Ovary (tissue), 7 donors: ENCODE measurements at regions not wholly inside any gene's neighbourhood (a gene's known extent, or its start where the extent isn't known, plus 50 kb on each side); places are given as distances from the start of the nearest gene placed in this dataset.

Experiments
- DNase-seq, 5 donors: peaks; one replicate each; pipeline ENCODE4 v3.0.0-alpha.2; 2019 to 2020
- H3K27ac ChIP-seq, 2 donors: fragments of 200-600 bp; one replicate each; pipeline versions ENCODE4 v1.5.1 to v1.8.0; 2019 to 2022
- H3K27me3 ChIP-seq: fragments of 200-600 bp; one replicate; pipeline ENCODE4 v1.8.0; 2022
- H3K36me3 ChIP-seq: fragments of 200-600 bp; sonication (generic); one replicate; pipeline ENCODE4 v1.5.1; 2019
- H3K4me1 ChIP-seq: one replicate; pipeline ENCODE4 v1.8.1; 2013; ENCODE audit warnings: mild to moderate bottlenecking, moderate library complexity; ENCODE audit not compliant: insufficient read depth
- H3K4me3 ChIP-seq: fragments of 200-600 bp; sonication (generic); one replicate; pipeline ENCODE4 v1.5.1; 2017
- H3K9me3 ChIP-seq, 2 donors: fragments of 200-600 bp in 1 of 2; sonication (generic) in 1 of 2; one replicate each; pipeline versions ENCODE4 v1.5.1 to v1.8.1; 2013 to 2019; ENCODE audit warnings: mild to moderate bottlenecking in 1 of 2, moderate library complexity in 1 of 2
- EP300 ChIP-seq: sonication (generic); formaldehyde crosslinking; IDR thresholded peaks from one replicate; pipeline ENCODE4 v1.6.1; 2017; ENCODE audit warnings: antibody characterized with exemption
- POLR2A ChIP-seq: fragments of 450-650 bp; IDR thresholded peaks from one replicate; pipeline ENCODE4 v1.6.1; 2017; ENCODE audit warnings: antibody characterized with exemption, mild to moderate bottlenecking, moderate library complexity
- WGBS, 3 donors: extraction: QIAGEN DNeasy Blood & Tissue Kit in 1 of 3; methylation state at CpG; one replicate each; pipeline versions ENCODE4 v1.1.5 to v1.1.7; 2013 to 2017; 5-methylcytosine and 5-hydroxymethylcytosine counted together
- intact Hi-C, 4 donors: fragments of 100-400 bp; cut with DNase I; formaldehyde crosslinking; loops; one replicate each; pipeline versions ENCODE4 v1.11.0 to v1.15.1; 2022 to 2023
- TF ChIP-seq, protein P1 (sequence below), 3 donors: fragments of 450-650 bp in 2 of 3; fragments of 200-600 bp in 1 of 3; IDR thresholded peaks; one replicate each; pipeline versions ENCODE4 v1.5.1 to v1.8.0; 2016 to 2022; ENCODE audit warnings: antibody characterized with exemption in 3 of 3, mild to moderate bottlenecking in 1 of 3
- donor health status: DM: no; HTN: no; CAD: no; lungs with moderate emphysema.
- donor health status: DM: no; HTN: no; CAD: no.
- donor health status: Bipolar disorder and iron deficiency.
- donor health status: DM: no; HTN: no; CAD: no.
- donor health status: DM: yes; HTN: yes; CAD: no.

- intact Hi-C loops, result no loop called here
- Histone ChIP-seq H3K9me3 (no peaks in the 10 kb centered on the region), H3K36me3 (no peaks in the 10 kb centered on the region), H3K27ac (no peak overlapping the region), H3K4me1 (no peaks in the 10 kb centered on the region), H3K27me3 (no peaks in the 10 kb centered on the region), H3K4me3 (no peak overlapping the region)
- peak in 1 of 5 donors; percentile 5 for DNase-seq
- WGBS, 3 donors, result 83 to 84% (median 84%) methylated on average over 8 of the region's 8 CpGs
- no peak for TF ChIP-seq EP300
- no peak for TF ChIP-seq POLR2A
- TF ChIP-seq, protein P1, sequence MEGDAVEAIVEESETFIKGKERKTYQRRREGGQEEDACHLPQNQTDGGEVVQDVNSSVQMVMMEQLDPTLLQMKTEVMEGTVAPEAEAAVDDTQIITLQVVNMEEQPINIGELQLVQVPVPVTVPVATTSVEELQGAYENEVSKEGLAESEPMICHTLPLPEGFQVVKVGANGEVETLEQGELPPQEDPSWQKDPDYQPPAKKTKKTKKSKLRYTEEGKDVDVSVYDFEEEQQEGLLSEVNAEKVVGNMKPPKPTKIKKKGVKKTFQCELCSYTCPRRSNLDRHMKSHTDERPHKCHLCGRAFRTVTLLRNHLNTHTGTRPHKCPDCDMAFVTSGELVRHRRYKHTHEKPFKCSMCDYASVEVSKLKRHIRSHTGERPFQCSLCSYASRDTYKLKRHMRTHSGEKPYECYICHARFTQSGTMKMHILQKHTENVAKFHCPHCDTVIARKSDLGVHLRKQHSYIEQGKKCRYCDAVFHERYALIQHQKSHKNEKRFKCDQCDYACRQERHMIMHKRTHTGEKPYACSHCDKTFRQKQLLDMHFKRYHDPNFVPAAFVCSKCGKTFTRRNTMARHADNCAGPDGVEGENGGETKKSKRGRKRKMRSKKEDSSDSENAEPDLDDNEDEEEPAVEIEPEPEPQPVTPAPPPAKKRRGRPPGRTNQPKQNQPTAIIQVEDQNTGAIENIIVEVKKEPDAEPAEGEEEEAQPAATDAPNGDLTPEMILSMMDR (IDR thresholded peaks at IDR 0.05), result no peak
These were observed 96.5 kb downstream of the ERMARD start for GRCh38 chr6:169847901-169848311.

DNA sequence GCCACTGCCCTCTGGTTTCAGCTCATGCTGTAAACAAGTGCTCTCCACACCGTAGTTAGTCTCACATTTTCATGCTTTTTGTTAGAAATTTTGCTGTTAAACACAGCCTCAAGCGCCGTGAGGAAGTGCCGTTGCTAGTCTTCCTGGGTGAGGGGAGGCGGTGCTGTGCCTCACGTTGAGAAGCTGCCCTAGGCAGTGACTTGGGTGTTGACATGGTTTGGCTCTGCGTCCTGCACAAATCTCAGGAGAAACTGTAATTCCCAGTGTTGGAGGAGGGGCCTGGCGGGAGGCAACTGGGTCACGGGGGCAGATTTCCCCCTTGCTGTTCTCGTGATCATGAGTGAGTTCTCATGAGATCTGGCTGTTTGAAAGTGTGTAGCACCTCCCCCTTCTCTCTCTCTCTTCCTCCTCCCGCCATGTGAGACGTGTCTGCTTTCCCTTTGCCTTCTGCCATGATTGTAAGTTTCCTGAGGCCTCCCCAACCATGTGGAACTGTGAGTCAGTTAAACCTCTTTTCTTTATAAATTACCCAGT lies 95.8 kb downstream of the ERMARD start:
- H3K36me3 ChIP-seq, result no peaks in the 10 kb centered on the region
- no peaks in the 10 kb centered on the region for H3K9me3 ChIP-seq
- TF ChIP-seq, protein P1 (IDR thresholded peaks at IDR 0.05), result no peak
- TF ChIP-seq EP300 (no peak), POLR2A (no peak)
- WGBS, 3 donors, result 59 to 69% (median 65%) methylated on average over 12 of the region's 12 CpGs
- no peak overlapping the region for H3K4me3 ChIP-seq
- H3K27me3 ChIP-seq, result no peaks in the 10 kb centered on the region
- DNase-seq, result no peak
- H3K4me1 ChIP-seq, result no peaks in the 10 kb centered on the region
- intact Hi-C loops, result no loop called here
- no peak overlapping the region for H3K27ac ChIP-seq

GRCh38 chr6:169846286-169847056 lies 95.0 kb downstream of the ERMARD start:
- Histone ChIP-seq H3K27ac (no peak overlapping the region), H3K27me3 (no peaks in the 10 kb centered on the region), H3K4me3 (no peak overlapping the region), H3K9me3 (no peaks in the 10 kb centered on the region), H3K36me3 (no peaks in the 10 kb centered on the region), H3K4me1 (no peaks in the 10 kb centered on the region)
- 88 to 94% (median 89%) methylated on average over 15 to 17 of the region's 17 CpGs for WGBS, 3 donors
- TF ChIP-seq, protein P1 (IDR thresholded peaks at IDR 0.05), result no peak
- TF ChIP-seq POLR2A, result no peak
- no peak for TF ChIP-seq EP300
- intact Hi-C loops, result no loop called here
- DNase-seq, result no peak

DNA sequence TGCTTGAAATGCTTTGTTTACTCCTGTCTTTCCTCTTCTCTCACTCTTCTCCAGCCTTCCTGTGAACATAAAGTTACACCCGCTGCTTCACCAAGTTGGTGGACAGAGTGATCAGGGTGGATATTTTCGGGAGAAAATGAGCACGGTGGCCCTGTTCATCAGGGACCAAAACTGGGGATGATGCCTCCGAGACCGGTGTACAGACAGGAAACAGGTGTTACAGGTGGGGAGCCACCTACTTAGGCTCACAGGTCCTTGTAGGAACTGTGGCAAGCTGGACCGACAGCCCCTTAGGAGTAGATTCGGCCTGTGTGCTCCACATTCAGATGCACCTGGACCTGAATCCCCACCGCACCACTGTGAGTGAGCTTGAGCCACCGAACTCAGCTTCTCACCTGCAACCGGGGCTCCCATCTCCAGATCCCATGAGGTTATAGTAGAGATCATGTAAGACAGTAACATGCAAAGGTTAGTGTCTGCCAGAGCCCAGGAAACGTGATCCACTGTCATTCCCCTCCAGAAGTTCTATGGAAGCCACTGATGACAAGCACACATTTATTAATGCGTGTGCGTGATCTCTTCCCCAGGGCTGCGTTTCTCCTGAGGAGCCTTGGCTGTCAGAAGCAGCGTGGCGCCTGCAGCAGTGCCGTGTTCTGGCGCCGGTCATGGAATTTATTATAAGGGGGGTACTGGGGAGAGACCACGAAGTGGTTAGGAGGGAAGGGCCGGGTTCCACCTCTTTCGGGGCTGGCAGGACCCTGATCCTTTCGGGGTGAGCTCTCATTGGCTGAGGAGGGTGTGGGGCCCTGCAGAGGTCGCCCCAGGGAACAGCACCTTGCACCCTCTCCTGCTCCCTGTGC lies 94.2 kb downstream of the ERMARD start:
- Histone ChIP-seq H3K4me3 (no peak overlapping the region), H3K4me1 (no peaks in the 10 kb centered on the region), H3K9me3 (no peaks in the 10 kb centered on the region), H3K36me3 (no peaks in the 10 kb centered on the region), H3K27me3 (no peaks in the 10 kb centered on the region), H3K27ac (no peak overlapping the region)
- WGBS, 3 donors, result 82 to 84% (median 83%) methylated on average over 23 to 24 of the region's 24 CpGs
- intact Hi-C loops, result no loop called here
- DNase-seq, result peak in 1 of 5 donors; percentile 4
- no peak for TF ChIP-seq EP300
- TF ChIP-seq POLR2A, result no peak
- TF ChIP-seq, protein P1 (IDR thresholded peaks at IDR 0.05), result no peak
